H1 (cell line): ENCODE measurements at regions not wholly inside any gene's neighbourhood (a gene's known extent, or its start where the extent isn't known, plus 50 kb on each side); places are given as distances from the start of the nearest gene placed in this dataset.

Experiments
- ASH2L ChIP-seq: fragments of 200-600, 300-600 bp; sonication (generic); IDR thresholded peaks from one replicate; pipeline ENCODE4 v1.7.1; 2017; ENCODE audit warnings: low read length
- BRCA1 ChIP-seq: IDR thresholded peaks from 2 replicates; pipeline ENCODE4 v1.6.1; 2012; ENCODE audit warnings: low read depth, low read length, improper control_type of control experiment
- NANOG ChIP-seq: IDR thresholded peaks from 2 replicates; pipeline ENCODE4 v1.6.1; 2011; ENCODE audit warnings: low read length, low read depth, mild to moderate bottlenecking, inconsistent platforms; ENCODE audit not compliant: insufficient read depth, poor library complexity, severe bottlenecking
- POLR2AphosphoS5 ChIP-seq: IDR thresholded peaks from 2 replicates; pipeline ENCODE4 v1.6.1; 2011; ENCODE audit warnings: low read depth, low read length
- TAF1 ChIP-seq: IDR thresholded peaks from 2 replicates; pipeline ENCODE4 v1.6.1; 2011; ENCODE audit warnings: mild to moderate bottlenecking, low read depth, low read length
- TCF12 ChIP-seq: IDR thresholded peaks from 2 replicates; pipeline ENCODE4 v1.6.1; 2011; ENCODE audit warnings: low read depth, mild to moderate bottlenecking, low read length
- TF ChIP-seq, protein P1 (sequence below), 3 experiments: IDR thresholded peaks; 1 replicate in 2 of 3; 2 replicates in 1 of 3; pipeline versions ENCODE4 v1.5.1 to v1.6.1; 2011; ENCODE audit warnings: low read length in 3 of 3, mild to moderate bottlenecking in 3 of 3, inconsistent platforms in 2 of 3, low read depth in 1 of 3, moderate library complexity in 1 of 3; ENCODE audit not compliant: insufficient read depth in 1 of 3; ENCODE audit errors: control extremely low read depth in 1 of 3

- no peak for TF ChIP-seq ASH2L
- no peak for TF ChIP-seq NANOG
- TF ChIP-seq TCF12 = no peak
- no peak for TF ChIP-seq BRCA1
- TF ChIP-seq POLR2AphosphoS5 = no peak
- TF ChIP-seq, protein P1, sequence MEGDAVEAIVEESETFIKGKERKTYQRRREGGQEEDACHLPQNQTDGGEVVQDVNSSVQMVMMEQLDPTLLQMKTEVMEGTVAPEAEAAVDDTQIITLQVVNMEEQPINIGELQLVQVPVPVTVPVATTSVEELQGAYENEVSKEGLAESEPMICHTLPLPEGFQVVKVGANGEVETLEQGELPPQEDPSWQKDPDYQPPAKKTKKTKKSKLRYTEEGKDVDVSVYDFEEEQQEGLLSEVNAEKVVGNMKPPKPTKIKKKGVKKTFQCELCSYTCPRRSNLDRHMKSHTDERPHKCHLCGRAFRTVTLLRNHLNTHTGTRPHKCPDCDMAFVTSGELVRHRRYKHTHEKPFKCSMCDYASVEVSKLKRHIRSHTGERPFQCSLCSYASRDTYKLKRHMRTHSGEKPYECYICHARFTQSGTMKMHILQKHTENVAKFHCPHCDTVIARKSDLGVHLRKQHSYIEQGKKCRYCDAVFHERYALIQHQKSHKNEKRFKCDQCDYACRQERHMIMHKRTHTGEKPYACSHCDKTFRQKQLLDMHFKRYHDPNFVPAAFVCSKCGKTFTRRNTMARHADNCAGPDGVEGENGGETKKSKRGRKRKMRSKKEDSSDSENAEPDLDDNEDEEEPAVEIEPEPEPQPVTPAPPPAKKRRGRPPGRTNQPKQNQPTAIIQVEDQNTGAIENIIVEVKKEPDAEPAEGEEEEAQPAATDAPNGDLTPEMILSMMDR (IDR thresholded peaks at IDR 0.05; ENCODE audit: control extremely low read depth in 1 of 3, insufficient read depth in 1 of 3, low read depth in 1 of 3, low read length in 3 of 3) = peak; percentile 60 to 86 (median 69)
- no peak for TF ChIP-seq TAF1
These were observed 466.1 kb downstream of the TLR4 start (continued) for GRCh38 chr9:118170032-118170955.
